H9 (cell line): ENCODE measurements at regions not wholly inside any gene's neighbourhood (a gene's known extent, or its start where the extent isn't known, plus 50 kb on each side); places are given as distances from the start of the nearest gene placed in this dataset.
A peak's percentile ranks its signal among the peaks of the same experiment; 100 is the strongest.

Source experiments
- DNase-seq: peaks from one replicate; pipeline ENCODE4 v3.0.0-alpha.2; 2017
- H2AFZ ChIP-seq: one replicate; pipeline ENCODE4 v1.6.1; 2013; ENCODE audit warnings: mild to moderate bottlenecking, low read length, control low read depth, moderate library complexity
- H2AK5ac ChIP-seq: 2 replicates; pipeline ENCODE4 v1.6.1; 2013; ENCODE audit warnings: low read length, control low read depth, mixed read lengths; ENCODE audit not compliant: insufficient read length
- H2BK120ac ChIP-seq: one replicate; pipeline ENCODE4 v1.6.1; 2013; ENCODE audit warnings: low read depth, mild to moderate bottlenecking, low read length, control low read depth, inconsistent platforms; ENCODE audit not compliant: poor library complexity, severe bottlenecking
- H2BK12ac ChIP-seq: 2 replicates; pipeline ENCODE4 v1.6.1; 2013; ENCODE audit warnings: low read length, control low read depth, mixed read lengths, low read depth; ENCODE audit not compliant: insufficient read length
- H2BK15ac ChIP-seq: 2 replicates; pipeline ENCODE4 v1.6.1; 2013; ENCODE audit warnings: low read depth, low read length, control low read depth
- H2BK20ac ChIP-seq: one replicate; pipeline ENCODE4 v1.6.1; 2013; ENCODE audit warnings: low read depth, mild to moderate bottlenecking, low read length, control low read depth, inconsistent platforms; ENCODE audit not compliant: poor library complexity, severe bottlenecking
- H2BK5ac ChIP-seq: 2 replicates; pipeline ENCODE4 v1.6.1; 2013; ENCODE audit warnings: low read length, control low read depth, mixed read lengths; ENCODE audit not compliant: insufficient read length
- H3K14ac ChIP-seq: 2 replicates; pipeline ENCODE4 v1.6.1; 2013; ENCODE audit warnings: low read length, control low read depth; ENCODE audit not compliant: insufficient read depth
- H3K18ac ChIP-seq: 2 replicates; pipeline ENCODE4 v1.6.1; 2013; ENCODE audit warnings: low read depth, mild to moderate bottlenecking, mixed read lengths, low read length, control low read depth; ENCODE audit not compliant: insufficient read length
- H3K23ac ChIP-seq: 2 replicates; pipeline ENCODE4 v1.6.1; 2013; ENCODE audit warnings: low read length, control low read depth, mixed read lengths, low read depth; ENCODE audit not compliant: insufficient read length
- H3K23me2 ChIP-seq: 2 replicates; pipeline ENCODE4 v1.6.1; 2013; ENCODE audit warnings: low read depth, mild to moderate bottlenecking, mixed read lengths, low read length, control low read depth; ENCODE audit not compliant: insufficient read length, poor library complexity, severe bottlenecking
- H3K27ac ChIP-seq: 2 replicates; pipeline ENCODE4 v1.5.1; 2013; ENCODE audit warnings: low read length, control low read depth, mixed read lengths, low read depth; ENCODE audit not compliant: insufficient read length
- H3K27me3 ChIP-seq: 2 replicates; pipeline ENCODE4 v1.6.1; 2013; ENCODE audit warnings: low read length, control low read depth, inconsistent platforms; ENCODE audit not compliant: insufficient read depth
- H3K4ac ChIP-seq: 2 replicates; pipeline ENCODE4 v1.6.1; 2013; ENCODE audit warnings: low read depth, mild to moderate bottlenecking, control low read depth, inconsistent platforms, low read length, moderate library complexity
- H3K4me1 ChIP-seq: 2 replicates; pipeline ENCODE4 v1.6.1; 2013; ENCODE audit warnings: low read length, control low read depth, inconsistent platforms; ENCODE audit not compliant: insufficient read depth
- H3K4me2 ChIP-seq: 2 replicates; pipeline ENCODE4 v1.6.1; 2013; ENCODE audit warnings: low read length, control low read depth, mixed read lengths; ENCODE audit not compliant: insufficient read length, insufficient read depth
- H3K56ac ChIP-seq: 2 replicates; pipeline ENCODE4 v1.6.1; 2013; ENCODE audit warnings: low read depth, mild to moderate bottlenecking, mixed read lengths, low read length, control low read depth; ENCODE audit not compliant: insufficient read length
- H3K79me1 ChIP-seq: 2 replicates; pipeline ENCODE4 v1.6.1; 2013; ENCODE audit warnings: low read depth, mild to moderate bottlenecking, moderate library complexity, low read length, control low read depth, inconsistent platforms; ENCODE audit not compliant: insufficient read depth, poor library complexity, severe bottlenecking
- H3K79me2 ChIP-seq: 2 replicates; pipeline ENCODE4 v1.6.1; 2013; ENCODE audit warnings: low read length, control low read depth, inconsistent platforms; ENCODE audit not compliant: insufficient read depth
- H3K9ac ChIP-seq: 2 replicates; pipeline ENCODE4 v1.6.1; 2013; ENCODE audit warnings: low read length, control low read depth, mixed read lengths; ENCODE audit not compliant: insufficient read length; ENCODE audit errors: extremely low read depth
- H3K9me3 ChIP-seq: one replicate; pipeline ENCODE4 v1.6.1; 2013; ENCODE audit warnings: low read depth, low read length, inconsistent platforms; ENCODE audit not compliant: control insufficient read depth
- H3T11ph ChIP-seq: one replicate; pipeline ENCODE4 v1.6.1; 2013; ENCODE audit warnings: mild to moderate bottlenecking, low read length, control low read depth, inconsistent platforms
- H4K20me1 ChIP-seq: one replicate; pipeline ENCODE4 v1.6.1; 2013; ENCODE audit not compliant: control insufficient read depth, insufficient read length, insufficient read depth
- H4K5ac ChIP-seq: 2 replicates; pipeline ENCODE4 v1.6.1; 2013; ENCODE audit warnings: low read depth, mild to moderate bottlenecking, mixed read lengths, low read length, control low read depth; ENCODE audit not compliant: insufficient read length
- H4K8ac ChIP-seq: replicated peaks from 2 replicates; pipeline ENCODE4 v1.6.1; 2013; ENCODE audit warnings: low read length, control low read depth, mixed read lengths, low read depth; ENCODE audit not compliant: insufficient read length
- H4K91ac ChIP-seq: 2 replicates; pipeline ENCODE4 v1.6.1; 2013; ENCODE audit warnings: low read depth, mild to moderate bottlenecking, moderate library complexity, mixed read lengths, low read length, control low read depth; ENCODE audit not compliant: insufficient read length
- H3K27ac Mint-ChIP-seq, 3 experiments: 2 replicates in 2 of 3; 3 replicates in 1 of 3; pipeline ENCODE4 v1.8.0; 2020 to 2021; ENCODE audit warnings: mixed read lengths in 3 of 3, mild to moderate bottlenecking in 1 of 3, moderate library complexity in 1 of 3
- H3K27me3 Mint-ChIP-seq: 2 replicates; pipeline ENCODE4 v1.8.0; 2021; ENCODE audit warnings: low read depth, mild to moderate bottlenecking, moderate library complexity, mixed read lengths
- H3K36me3 Mint-ChIP-seq, 3 experiments: 2 replicates in 2 of 3; 3 replicates in 1 of 3; pipeline ENCODE4 v1.8.0; 2020 to 2021; ENCODE audit warnings: low read depth in 3 of 3, mixed read lengths in 3 of 3; ENCODE audit not compliant: insufficient read depth in 1 of 3
- H3K4me1 Mint-ChIP-seq, 2 experiments: 2 replicates each; pipeline ENCODE4 v1.8.0; 2020; ENCODE audit warnings: mixed read lengths in 2 of 2
- H3K4me3 Mint-ChIP-seq, 2 experiments: 2 replicates in 1 of 2; 3 replicates in 1 of 2; pipeline ENCODE4 v1.8.0; 2020 to 2021; ENCODE audit warnings: mild to moderate bottlenecking in 2 of 2, mixed read lengths in 2 of 2, moderate library complexity in 1 of 2
- H3K9me3 Mint-ChIP-seq, 2 experiments: 2 replicates in 1 of 2; 3 replicates in 1 of 2; pipeline ENCODE4 v1.8.0; 2020; ENCODE audit warnings: mild to moderate bottlenecking in 2 of 2, mixed read lengths in 2 of 2, moderate library complexity in 1 of 2
- CTCF ChIP-seq: fragments of 200-600 bp; sonication (generic); conservative IDR thresholded peaks from 3 replicates; pipeline ENCODE4 v1.8.0; 2021; ENCODE audit warnings: antibody characterized with exemption, mild to moderate bottlenecking
- WGBS: extraction: QIAGEN DNeasy Blood & Tissue Kit; methylation state at CpG from one replicate; pipeline ENCODE4 v1.1.7; 2013; ENCODE audit warnings: missing lambda C conversion rate, low lambda C conversion rate, mixed read lengths; ENCODE audit not compliant: insufficient read length; ENCODE audit errors: extremely low coverage; 5-methylcytosine and 5-hydroxymethylcytosine counted together

- Mint-ChIP-seq H3K27ac (peak overlapping the region in 2 of 3 experiments; percentile 2 to 45; a peak in 3 of 7 replicates), H3K4me1 (peaks cover 0 to 3% of the 10 kb centered on the region in 2 experiments; a peak in 1 of 4 replicates), H3K36me3 (no peaks in the 10 kb centered on the region), H3K9me3 (peaks cover 0 to under 1% of the 10 kb centered on the region in 2 experiments; a peak in 1 of 5 replicates), H3K4me3 (no peak overlapping the region), H3K27me3 (no peaks in the 10 kb centered on the region)
- Histone ChIP-seq H3K79me1 (no peaks in the 10 kb centered on the region), H3T11ph (no peak overlapping the region), H2BK20ac (no peak overlapping the region), H3K9me3 (no peaks in the 10 kb centered on the region), H4K91ac (no peak overlapping the region), H3K79me2 (no peaks in the 10 kb centered on the region), H3K56ac (no peak overlapping the region), H3K4me2 (no peak overlapping the region), H2AFZ (no peak overlapping the region), H2BK120ac (no peak overlapping the region), H3K27ac (no peak overlapping the region), H3K27me3 (no peaks in the 10 kb centered on the region), H4K8ac (no peak overlapping the region), H3K4me1 (no peaks in the 10 kb centered on the region), H4K5ac (no peak overlapping the region), H2BK15ac (no peak overlapping the region), H3K14ac (no peak overlapping the region), H2BK12ac (no peak overlapping the region), H2BK5ac (no peak overlapping the region), H3K4ac (no peak overlapping the region), H2AK5ac (no peak overlapping the region), H3K9ac (no peak overlapping the region), H3K18ac (no peak overlapping the region), H3K23ac (no peak overlapping the region), H3K23me2 (no peaks in the 10 kb centered on the region), H4K20me1 (no peaks in the 10 kb centered on the region)
- DNase-seq = no peak
- no CpG with 5 or more reads among the region's 1 CpG for WGBS
- no peak for TF ChIP-seq CTCF
These were observed 599.1 kb upstream of the FAT3 start for GRCh38 chr11:91625495-91625894.
